HCT116 (cell line): ENCODE measurements at regions not wholly inside any gene's neighbourhood (a gene's known extent, or its start where the extent isn't known, plus 50 kb on each side); places are given as distances from the start of the nearest gene placed in this dataset.

Experiments
- CTCF ChIP-seq, 3 experiments: fragments of 200-600 bp in 1 of 3; sonication (generic) in 1 of 3; IDR thresholded peaks in 2 of 3; conservative IDR thresholded peaks in 1 of 3; 2 replicates each; pipeline ENCODE4 v1.5.1; 2012 to 2017; ENCODE audit warnings: low read depth in 2 of 3, low read length in 2 of 3, antibody characterized with exemption in 1 of 3, borderline replicate concordance in 1 of 3, control low read depth in 1 of 3, mild to moderate bottlenecking in 1 of 3, mixed read lengths in 1 of 3, mixed run types in 1 of 3, moderate library complexity in 1 of 3; ENCODE audit not compliant: insufficient read depth in 1 of 3
- EZH2phosphoT487 ChIP-seq: fragments of 200-600 bp; IDR thresholded peaks from 2 replicates; pipeline ENCODE4 v1.6.1; 2018; ENCODE audit warnings: antibody characterized with exemption, borderline replicate concordance
- ZBTB33 ChIP-seq: IDR thresholded peaks from 2 replicates; pipeline ENCODE4 v1.6.1; 2011; ENCODE audit warnings: mild to moderate bottlenecking, low read length, moderate library complexity; ENCODE audit not compliant: insufficient replicate concordance; ENCODE audit errors: extremely low read depth

- TF ChIP-seq ZBTB33: no peak
- no peak for TF ChIP-seq CTCF (IDR thresholded peaks at IDR 0.05 in 2 of 3, conservative IDR thresholded peaks at IDR 0.05 in 1 of 3; ENCODE audit: borderline replicate concordance in 1 of 3, insufficient read depth in 1 of 3, low read depth in 2 of 3, low read length in 2 of 3)
- TF ChIP-seq EZH2phosphoT487: no peak
These were observed 214.7 kb upstream of the FLRT2 start for GRCh38 chr14:85315290-85315689.
